ENCODE measurements at regions not wholly inside any gene's neighbourhood (a gene's known extent, or its start where the extent isn't known, plus 50 kb on each side); places are given as distances from the start of the nearest gene placed in this dataset.

- DNase-seq (ENCODE audit: low read depth, low spot score): no peak
- in situ Hi-C loops (cut with HindIII; ENCODE audit: low pct_unique_long_range_greater_than_20kb, low sequenced_read_pairs): no loop called here
Observed at GRCh38 chr1:209375097-209375496, 208.4 kb upstream of the CAMK1G start.

DNA sequence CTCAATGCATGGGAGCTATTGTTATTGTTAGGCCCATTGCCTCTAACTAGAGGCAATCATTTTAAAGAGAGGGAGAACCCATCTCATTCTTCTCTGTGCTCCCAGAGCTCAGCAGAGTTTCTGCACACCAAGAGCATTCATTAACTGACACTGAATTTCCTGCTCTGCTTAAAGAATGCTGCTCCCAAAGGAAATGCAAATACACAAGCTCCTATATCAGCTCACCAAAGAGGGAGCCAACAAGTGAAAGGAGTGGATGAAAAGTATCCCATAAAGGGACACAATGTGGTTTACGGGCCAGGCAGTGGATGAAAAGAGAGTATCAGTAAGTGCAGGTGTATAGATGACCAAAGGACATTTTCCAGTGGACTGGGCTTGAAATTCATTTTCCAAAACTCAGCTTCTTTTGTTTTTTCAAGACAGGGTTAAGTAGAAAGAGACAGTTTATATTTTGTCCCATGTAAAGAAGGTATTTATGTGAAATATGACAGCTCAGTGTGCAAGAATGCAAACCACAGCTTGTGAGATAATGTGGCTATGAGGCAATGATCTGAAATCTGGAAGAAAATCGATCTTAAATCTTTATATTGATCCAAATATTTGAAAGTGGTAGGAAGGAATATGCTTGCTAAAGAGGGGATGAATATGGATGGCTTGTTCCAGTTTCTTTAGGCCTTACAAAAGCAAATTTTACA lies 207.7 kb upstream of the CAMK1G start:
- in situ Hi-C loops (cut with HindIII; ENCODE audit: low pct_unique_long_range_greater_than_20kb, low sequenced_read_pairs): no loop called here
- DNase-seq (ENCODE audit: low read depth, low spot score): no peak

- no peak for DNase-seq (ENCODE audit: low read depth, low spot score)
- in situ Hi-C loops (cut with HindIII; ENCODE audit: low pct_unique_long_range_greater_than_20kb, low sequenced_read_pairs): no loop called here
Observed at GRCh38 chr1:209376774-209377173, 206.7 kb upstream of the CAMK1G start.

- in situ Hi-C loops (cut with HindIII; ENCODE audit: low pct_unique_long_range_greater_than_20kb, low sequenced_read_pairs): no loop called here
- DNase-seq (ENCODE audit: low read depth, low spot score): no peak
Observed at GRCh38 chr1:209377995-209378394, 205.5 kb upstream of the CAMK1G start.

GRCh38 chr1:209379280-209379679 lies 204.2 kb upstream of the CAMK1G start:
- in situ Hi-C loops (cut with HindIII; ENCODE audit: low pct_unique_long_range_greater_than_20kb, low sequenced_read_pairs): no loop called here
- DNase-seq (ENCODE audit: low read depth, low spot score): no peak

GRCh38 chr1:209380420-209380819 lies 203.1 kb upstream of the CAMK1G start:
- in situ Hi-C loops (cut with HindIII; ENCODE audit: low pct_unique_long_range_greater_than_20kb, low sequenced_read_pairs): no loop called here
- DNase-seq (ENCODE audit: low read depth, low spot score): no peak

GRCh38 chr1:209382231-209383100 lies 201.0 kb upstream of the CAMK1G start:
- in situ Hi-C loops (cut with HindIII; ENCODE audit: low pct_unique_long_range_greater_than_20kb, low sequenced_read_pairs): no loop called here
- DNase-seq (ENCODE audit: low read depth, low spot score): no peak

- in situ Hi-C loops (cut with HindIII; ENCODE audit: low pct_unique_long_range_greater_than_20kb, low sequenced_read_pairs): no loop called here
- no peak for DNase-seq (ENCODE audit: low read depth, low spot score)
Observed at GRCh38 chr1:209383422-209383821, 200.1 kb upstream of the CAMK1G start.

- in situ Hi-C loops (cut with HindIII; ENCODE audit: low pct_unique_long_range_greater_than_20kb, low sequenced_read_pairs): no loop called here
- DNase-seq (ENCODE audit: low read depth, low spot score): no peak
Observed at GRCh38 chr1:209383907-209384709, 199.4 kb upstream of the CAMK1G start.

GRCh38 chr1:209384710-209385550 lies 198.6 kb upstream of the CAMK1G start:
- in situ Hi-C loops (cut with HindIII; ENCODE audit: low pct_unique_long_range_greater_than_20kb, low sequenced_read_pairs): no loop called here
- no peak for DNase-seq (ENCODE audit: low read depth, low spot score)

GRCh38 chr1:209386156-209386555 lies 197.4 kb upstream of the CAMK1G start:
- in situ Hi-C loops (cut with HindIII; ENCODE audit: low pct_unique_long_range_greater_than_20kb, low sequenced_read_pairs): no loop called here
- DNase-seq (ENCODE audit: low read depth, low spot score): no peak

DNA sequence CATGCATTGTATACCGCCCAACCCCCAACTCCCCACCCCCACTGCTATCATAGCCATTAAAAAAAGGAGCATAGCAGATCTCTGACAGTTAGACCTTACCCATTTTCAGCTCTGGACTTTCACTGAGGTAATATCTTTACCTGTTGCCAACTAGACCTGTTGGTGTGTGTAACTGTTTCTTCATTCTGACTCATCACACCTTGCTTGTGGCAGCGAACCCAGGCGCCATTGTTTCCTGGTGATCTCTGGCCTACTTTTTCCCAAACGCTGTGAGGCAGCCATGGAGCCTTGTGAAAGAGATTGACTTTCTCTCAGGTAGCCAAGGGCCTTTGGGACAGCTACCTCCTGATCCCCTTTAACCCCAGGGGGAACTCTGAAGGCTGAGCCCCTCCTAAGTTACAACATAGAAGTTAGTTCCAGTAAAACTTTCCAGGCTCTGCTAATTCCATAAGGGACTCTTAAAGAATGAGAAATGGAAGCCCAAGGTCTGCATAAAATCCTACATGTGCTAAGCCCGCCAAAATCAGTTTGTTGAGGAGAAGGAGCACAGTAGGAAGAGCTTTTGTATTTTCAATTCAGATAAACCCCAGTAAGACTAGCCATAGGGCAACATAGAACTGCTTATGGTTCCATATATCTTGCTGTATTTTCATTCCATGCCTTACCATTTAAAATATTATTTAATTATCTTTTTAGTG lies 196.1 kb upstream of the CAMK1G start:
- no peak for DNase-seq (ENCODE audit: low read depth, low spot score)
- in situ Hi-C loops (cut with HindIII; ENCODE audit: low pct_unique_long_range_greater_than_20kb, low sequenced_read_pairs): no loop called here

DNA sequence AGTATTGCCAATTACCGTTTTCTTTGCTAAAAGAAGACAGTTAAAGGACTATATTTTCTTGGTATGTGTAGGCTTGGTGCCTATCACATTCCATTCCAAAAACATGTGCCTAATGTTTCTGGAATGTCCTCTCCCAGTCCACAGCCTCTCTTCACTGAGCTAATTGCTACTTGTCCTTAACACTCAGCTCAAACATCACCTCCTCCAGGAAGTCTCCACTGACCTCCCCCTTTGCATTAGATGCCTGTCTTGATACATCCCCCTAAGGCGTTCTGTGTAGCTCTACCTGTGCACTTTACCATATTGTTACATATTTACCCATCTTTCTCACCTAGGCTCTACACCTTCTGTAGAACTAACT lies 195.6 kb upstream of the CAMK1G start:
- DNase-seq (ENCODE audit: low read depth, low spot score): no peak
- in situ Hi-C loops (cut with HindIII; ENCODE audit: low pct_unique_long_range_greater_than_20kb, low sequenced_read_pairs): no loop called here

DNA sequence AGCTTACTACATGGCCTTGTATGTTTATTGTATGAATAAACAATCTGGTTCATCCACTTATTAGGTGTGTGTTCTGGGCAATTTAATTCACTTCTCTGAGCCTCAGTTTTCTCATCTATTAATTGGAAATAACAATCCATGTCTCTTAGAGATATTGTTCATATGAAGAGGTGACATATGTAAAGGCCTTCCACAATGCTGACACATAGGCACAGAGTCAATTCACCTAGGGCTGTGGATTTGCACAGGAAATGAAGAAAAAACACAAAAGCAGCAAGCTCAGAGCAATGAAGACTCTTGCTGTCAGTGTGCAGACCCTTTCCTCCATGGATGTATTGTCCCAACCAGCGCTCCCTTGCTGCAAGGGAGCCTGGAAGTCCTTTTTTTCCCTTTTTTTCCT lies 195.2 kb upstream of the CAMK1G start:
- in situ Hi-C loops (cut with HindIII; ENCODE audit: low pct_unique_long_range_greater_than_20kb, low sequenced_read_pairs): no loop called here
- no peak for DNase-seq (ENCODE audit: low read depth, low spot score)

- in situ Hi-C loops (cut with HindIII; ENCODE audit: low pct_unique_long_range_greater_than_20kb, low sequenced_read_pairs): no loop called here
- DNase-seq (ENCODE audit: low read depth, low spot score): no peak
Observed at GRCh38 chr1:209389258-209389657, 194.3 kb upstream of the CAMK1G start.

- in situ Hi-C loops (cut with HindIII; ENCODE audit: low pct_unique_long_range_greater_than_20kb, low sequenced_read_pairs): no loop called here
- DNase-seq (ENCODE audit: low read depth, low spot score): no peak
Observed at GRCh38 chr1:209389975-209390374, 193.5 kb upstream of the CAMK1G start.

- in situ Hi-C loops (cut with HindIII; ENCODE audit: low pct_unique_long_range_greater_than_20kb, low sequenced_read_pairs): no loop called here
Observed at GRCh38 chr1:209390764-209391163, 192.8 kb upstream of the CAMK1G start.

More at GRCh38 chr1:209390764-209391163, 192.8 kb upstream of the CAMK1G start:
- DNase-seq (ENCODE audit: low read depth, low spot score): no peak

Data from SK-MEL-5 (cell line).